22Rv1 (cell line): ENCODE measurements at regions not wholly inside any gene's neighbourhood (a gene's known extent, or its start where the extent isn't known, plus 50 kb on each side); places are given as distances from the start of the nearest gene placed in this dataset.

Experiments used
- CTCF ChIP-seq: fragments of 450-650 bp; IDR thresholded peaks from 2 replicates; pipeline ENCODE4 v1.5.1; 2017; ENCODE audit warnings: mild to moderate bottlenecking
- ZFX ChIP-seq: fragments of 450-650 bp; IDR thresholded peaks from 2 replicates; pipeline ENCODE4 v1.6.1; 2017; ENCODE audit warnings: antibody characterized with exemption, borderline replicate concordance

- TF ChIP-seq CTCF (no peak), ZFX (no peak)
These were observed 872.6 kb upstream of the SORCS1 start for GRCh38 chr10:108037061-108037460.
